Loucy (cell line): ENCODE measurements at regions not wholly inside any gene's neighbourhood (a gene's known extent, or its start where the extent isn't known, plus 50 kb on each side); places are given as distances from the start of the nearest gene placed in this dataset.

Experiments
- H2AFZ ChIP-seq: fragments of 200-600 bp; sonication (generic); 2 replicates; pipeline ENCODE4 v1.6.0; 2016; ENCODE audit warnings: antibody characterized with exemption, mild to moderate bottlenecking, low read length, moderate library complexity
- H3F3A ChIP-seq: fragments of 200-600 bp; 2 replicates; pipeline ENCODE4 v1.6.0; 2016; ENCODE audit warnings: antibody characterized with exemption, low read depth, mild to moderate bottlenecking
- H3K27me3 ChIP-seq: fragments of 200-600 bp; sonication (generic); 2 replicates; pipeline ENCODE4 v1.6.1; 2014; ENCODE audit warnings: low read length, mild to moderate bottlenecking; ENCODE audit not compliant: insufficient read depth, poor library complexity, severe bottlenecking
- H3K36me3 ChIP-seq: fragments of 200-600 bp; sonication (generic); 2 replicates; pipeline ENCODE4 v1.6.1; 2016; ENCODE audit warnings: low read length; ENCODE audit not compliant: insufficient read depth
- H3K4me1 ChIP-seq: fragments of 200-600 bp; sonication (generic); 2 replicates; pipeline ENCODE4 v1.5.1; 2014; ENCODE audit warnings: low read length, mild to moderate bottlenecking; ENCODE audit not compliant: insufficient read depth, poor library complexity, severe bottlenecking
- H3K4me2 ChIP-seq: fragments of 200-600 bp; sonication (generic); 2 replicates; pipeline ENCODE4 v1.6.0; 2014; ENCODE audit warnings: antibody characterized with exemption, low read length, low read depth, mild to moderate bottlenecking; ENCODE audit not compliant: poor library complexity, severe bottlenecking
- H3K4me3 ChIP-seq: fragments of 200-600 bp; sonication (generic); 2 replicates; pipeline ENCODE4 v1.5.1; 2014; ENCODE audit warnings: low read length, mild to moderate bottlenecking, mixed read lengths; ENCODE audit not compliant: poor library complexity, severe bottlenecking
- H3K79me2 ChIP-seq: fragments of 200-600 bp; sonication (generic); 2 replicates; pipeline ENCODE4 v1.6.1; 2014; ENCODE audit warnings: low read length; ENCODE audit not compliant: insufficient read depth
- H3K9ac ChIP-seq: fragments of 200-600 bp; sonication (generic); 2 replicates; pipeline ENCODE4 v1.6.0; 2014; ENCODE audit warnings: mild to moderate bottlenecking, low read depth, low read length, moderate library complexity; ENCODE audit not compliant: poor library complexity, severe bottlenecking
- H3K9me2 ChIP-seq: fragments of 200-600 bp; sonication (generic); replicated peaks from 2 replicates; pipeline ENCODE4 v1.6.1; 2016; ENCODE audit warnings: low read depth, low read length, mixed read lengths
- H3K9me3 ChIP-seq: fragments of 200-600 bp; sonication (generic); 2 replicates; pipeline ENCODE4 v1.6.1; 2014; ENCODE audit warnings: mild to moderate bottlenecking, antibody characterized with exemption, low read length, low read depth; ENCODE audit not compliant: insufficient read depth
- H4K20me1 ChIP-seq: fragments of 200-600 bp; sonication (generic); 2 replicates; pipeline ENCODE4 v1.6.0; 2014; ENCODE audit warnings: antibody characterized with exemption, low read length, mild to moderate bottlenecking; ENCODE audit not compliant: insufficient read depth, poor library complexity, severe bottlenecking
- CTCF ChIP-seq: fragments of 200-600 bp; sonication (generic); conservative IDR thresholded peaks from 2 replicates; pipeline ENCODE4 v1.5.1; 2014; ENCODE audit warnings: mild to moderate bottlenecking, antibody characterized with exemption, low read length
- EZH2phosphoT487 ChIP-seq: fragments of 200-600 bp; IDR thresholded peaks from 2 replicates; pipeline ENCODE4 v1.6.1; 2018; ENCODE audit warnings: antibody characterized with exemption, mild to moderate bottlenecking, moderate library complexity, borderline replicate concordance

- Histone ChIP-seq H3K9ac (no peak overlapping the region), H3K9me2 (no peaks in the 10 kb centered on the region), H3K79me2 (no peaks in the 10 kb centered on the region), H4K20me1 (no peaks in the 10 kb centered on the region), H3K36me3 (no peaks in the 10 kb centered on the region), H3K4me1 (no peaks in the 10 kb centered on the region), H3K4me3 (no peak overlapping the region), H3K4me2 (no peak overlapping the region), H2AFZ (no peak overlapping the region), H3K9me3 (no peaks in the 10 kb centered on the region), H3F3A (no peaks in the 10 kb centered on the region), H3K27me3 (no peaks in the 10 kb centered on the region)
- TF ChIP-seq EZH2phosphoT487, result no peak
- TF ChIP-seq CTCF, result no peak
Measured at GRCh38 chr15:36434177-36434576, 145.2 kb upstream of the CDIN1 start.

DNA sequence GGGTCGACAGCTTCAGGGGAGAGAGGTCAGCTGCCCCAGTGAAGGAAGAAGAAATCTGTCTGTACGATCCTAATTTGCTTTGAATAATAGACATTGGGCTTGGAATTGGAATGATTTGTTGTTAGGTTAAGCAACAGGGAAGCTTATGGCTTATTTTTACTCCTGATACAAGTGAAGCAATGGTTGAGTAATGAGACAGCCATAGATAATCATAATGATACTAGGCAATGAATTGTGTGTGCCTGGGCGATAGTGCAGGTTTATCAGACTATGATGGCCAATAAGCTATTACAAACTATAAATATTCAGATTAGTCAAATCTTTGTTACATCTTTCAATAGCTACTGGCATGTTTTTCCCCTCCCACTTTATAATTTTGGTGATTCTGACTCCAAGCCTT lies 140.9 kb upstream of the CDIN1 start:
- no peak overlapping the region for H3K4me3 ChIP-seq
- TF ChIP-seq CTCF (no peak), EZH2phosphoT487 (no peak)
- no peaks in the 10 kb centered on the region for H3K79me2 ChIP-seq
- H3K4me2 ChIP-seq, result no peak overlapping the region
- H3K9ac ChIP-seq, result no peak overlapping the region
- H2AFZ ChIP-seq, result no peak overlapping the region
- H3K36me3 ChIP-seq, result no peaks in the 10 kb centered on the region
- no peaks in the 10 kb centered on the region for H3K4me1 ChIP-seq
- no peaks in the 10 kb centered on the region for H4K20me1 ChIP-seq
- H3K9me3 ChIP-seq, result no peaks in the 10 kb centered on the region
- no peaks in the 10 kb centered on the region for H3K9me2 ChIP-seq
- no peaks in the 10 kb centered on the region for H3F3A ChIP-seq
- H3K27me3 ChIP-seq, result no peaks in the 10 kb centered on the region

GRCh38 chr15:36447373-36447772 lies 132.1 kb upstream of the CDIN1 start:
- no peaks in the 10 kb centered on the region for H3K4me1 ChIP-seq
- no peaks in the 10 kb centered on the region for H3K9me2 ChIP-seq
- no peak overlapping the region for H3K4me3 ChIP-seq
- H2AFZ ChIP-seq, result no peak overlapping the region
- no peaks in the 10 kb centered on the region for H4K20me1 ChIP-seq
- no peaks in the 10 kb centered on the region for H3K9me3 ChIP-seq
- H3K4me2 ChIP-seq, result no peak overlapping the region
- no peaks in the 10 kb centered on the region for H3F3A ChIP-seq
- no peaks in the 10 kb centered on the region for H3K79me2 ChIP-seq
- H3K27me3 ChIP-seq, result no peaks in the 10 kb centered on the region
- no peak overlapping the region for H3K9ac ChIP-seq
- TF ChIP-seq EZH2phosphoT487 (no peak), CTCF (no peak)
- no peaks in the 10 kb centered on the region for H3K36me3 ChIP-seq
